GM19438 (cell line): ENCODE measurements at regions not wholly inside any gene's neighbourhood (a gene's known extent, or its start where the extent isn't known, plus 50 kb on each side); places are given as distances from the start of the nearest gene placed in this dataset.
"Not testable (repeated sequence)": the region's sequence is repeated elsewhere in the genome, so short reads cannot be mapped to it uniquely, and the experiment has no call there.

Experiments
- ATAC-seq: cut with Tn5 transposase; IDR thresholded peaks from one replicate; pipeline ENCODE4 v1.9.1; 2021; ENCODE audit warnings: low read depth; ENCODE audit not compliant: unreplicated experiment

GRCh38 chrX:95218976-95219375, 1465.7 kb upstream of the DIAPH2 start:
- ATAC-seq, result no peak

- ATAC-seq, result no peak
These were observed 1436.3 kb upstream of the DIAPH2 start for GRCh38 chrX:95248386-95248785.

- no peak for ATAC-seq
These were observed 1394.2 kb upstream of the DIAPH2 start for GRCh38 chrX:95290455-95290854.

GRCh38 chrX:95291561-95291960, 1393.1 kb upstream of the DIAPH2 start:
- no peak for ATAC-seq

GRCh38 chrX:95318882-95319281, 1365.8 kb upstream of the DIAPH2 start:
- ATAC-seq, result no peak

- no peak for ATAC-seq
These were observed 1359.5 kb upstream of the DIAPH2 start for GRCh38 chrX:95325185-95325584.

- ATAC-seq, result no peak
These were observed 1354.3 kb upstream of the DIAPH2 start for GRCh38 chrX:95330292-95330691.

DNA sequence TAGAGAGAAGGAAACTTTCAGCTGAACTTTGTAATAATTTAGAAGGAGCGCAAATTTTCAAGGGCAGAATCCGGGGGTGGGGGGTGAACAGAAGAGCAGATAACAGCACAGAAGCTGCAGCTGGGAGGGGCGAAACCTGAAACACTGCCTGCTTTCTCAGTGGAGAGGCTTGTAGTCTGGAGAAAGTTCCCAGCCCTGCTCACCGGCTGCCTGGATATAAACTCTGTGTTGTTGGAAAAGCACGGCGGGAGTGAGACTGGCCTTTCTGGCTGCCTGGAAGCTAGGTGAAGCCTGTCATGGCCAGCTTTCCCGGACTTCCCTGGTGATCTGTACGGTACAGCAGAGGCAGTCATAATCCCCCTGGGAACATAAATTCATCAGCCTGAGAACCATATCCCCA, 1352.1 kb upstream of the DIAPH2 start:
- ATAC-seq, result no peak

DNA sequence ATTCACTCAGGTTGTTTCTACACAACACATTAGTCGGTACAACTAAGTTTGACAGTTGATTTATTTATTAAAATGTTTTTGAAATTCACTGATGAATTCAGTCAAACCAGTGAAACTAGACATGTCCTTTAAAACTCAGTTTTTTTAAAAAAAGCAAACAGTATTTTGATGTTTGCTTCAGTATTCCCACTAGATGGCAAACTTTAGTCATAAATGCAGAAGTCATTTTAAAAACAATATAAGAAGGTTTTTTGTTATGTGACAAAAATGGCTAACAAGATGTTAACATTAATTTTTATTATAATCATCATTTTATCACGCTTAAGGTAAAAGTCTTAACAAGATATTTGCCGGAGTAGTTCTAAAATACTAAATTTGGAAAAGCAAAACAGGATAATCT, 1337.8 kb upstream of the DIAPH2 start:
- ATAC-seq, result no peak

DNA sequence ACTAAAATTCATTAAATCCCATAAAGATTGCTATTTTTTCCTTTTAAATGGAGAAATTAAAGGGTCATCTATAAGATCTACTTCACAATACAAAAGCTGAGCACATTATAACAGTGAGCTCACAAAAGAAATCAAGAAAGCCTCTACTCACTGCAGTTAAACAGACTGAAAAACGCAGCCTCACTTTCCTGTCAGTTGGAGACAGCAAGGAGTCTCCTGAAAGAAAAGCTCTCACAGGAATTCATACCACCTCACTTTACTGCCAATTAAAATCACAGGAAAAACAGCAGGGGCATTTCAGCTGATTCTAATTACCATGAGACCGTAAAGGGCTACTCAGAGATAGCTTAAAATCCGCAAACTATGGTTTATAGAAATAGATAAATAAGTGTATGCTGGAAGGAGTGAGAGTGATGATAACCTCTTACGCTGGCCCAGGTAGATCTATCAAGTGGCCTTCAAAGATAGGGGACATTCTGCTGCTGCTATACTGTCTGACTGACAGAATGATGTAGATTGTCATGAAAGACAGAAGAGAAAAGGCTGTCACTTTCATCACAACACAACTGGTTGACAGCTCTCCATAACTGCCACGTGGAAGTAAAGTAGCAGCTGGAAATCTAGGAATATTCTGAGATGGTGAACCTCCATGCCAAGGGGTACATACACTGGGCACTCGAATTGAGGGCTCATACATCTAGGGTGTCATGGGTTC, 1333.7 kb upstream of the DIAPH2 start:
- ATAC-seq, result no peak

DNA sequence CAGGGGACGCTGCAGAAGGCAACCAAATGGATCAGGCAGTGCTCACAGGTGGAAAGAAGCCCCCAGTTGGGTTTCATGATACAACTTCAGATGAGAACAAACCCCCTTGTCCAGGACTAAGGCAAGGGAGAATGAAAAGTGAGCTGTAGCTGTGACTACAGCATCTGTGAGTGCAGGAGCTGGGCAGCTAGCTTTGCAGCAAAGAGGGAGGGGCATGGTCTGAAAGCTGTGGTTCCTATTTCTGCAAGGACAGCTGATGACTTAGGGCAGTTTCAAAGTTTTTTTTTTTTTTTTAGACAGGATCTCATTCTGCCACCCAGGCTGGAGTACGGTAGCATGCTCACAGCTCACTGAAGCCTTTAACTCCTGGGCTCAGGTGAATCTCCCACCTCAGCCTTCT, 1317.4 kb upstream of the DIAPH2 start:
- ATAC-seq, result no peak

DNA sequence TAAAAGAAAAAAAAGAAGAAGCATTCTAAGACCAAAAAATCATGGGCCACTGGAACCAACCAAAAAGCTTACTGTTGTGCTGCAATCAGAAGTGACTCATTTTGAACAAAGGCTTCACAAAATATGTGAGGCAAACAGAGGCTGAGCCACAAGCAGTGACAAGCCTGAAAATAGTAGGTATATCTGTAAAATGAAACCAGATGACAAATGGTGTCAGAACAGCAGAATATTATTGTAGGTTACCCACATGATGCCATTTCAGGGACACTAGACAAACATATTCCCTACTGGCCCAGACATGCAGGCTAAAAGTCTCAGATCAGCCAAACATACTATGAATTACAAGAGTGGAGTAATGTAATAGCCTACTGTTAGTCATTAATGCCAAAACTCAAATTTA, 1301.8 kb upstream of the DIAPH2 start:
- ATAC-seq, result no peak

GRCh38 chrX:95383778-95384177, 1300.9 kb upstream of the DIAPH2 start:
- no peak for ATAC-seq

DNA sequence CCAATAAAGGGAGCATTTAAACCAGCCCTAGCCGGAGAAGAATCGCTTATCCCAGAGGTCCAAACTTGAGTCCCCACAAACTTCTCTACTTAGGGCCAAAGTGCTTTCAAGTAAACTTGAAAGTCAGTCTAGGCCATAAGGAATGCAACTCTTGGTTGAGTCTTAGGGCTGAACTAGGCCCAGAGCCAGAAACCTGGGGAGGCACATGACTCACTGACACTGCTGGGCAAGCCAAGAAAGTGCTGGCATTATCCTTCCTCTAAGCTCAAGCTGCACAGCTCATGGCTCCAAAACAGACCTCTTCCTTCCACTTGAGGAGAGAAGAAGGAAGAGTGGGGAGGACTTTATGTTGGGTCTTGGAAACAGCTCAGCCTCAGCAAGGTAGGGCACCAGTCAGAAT, 1257.3 kb upstream of the DIAPH2 start:
- ATAC-seq, result no peak

DNA sequence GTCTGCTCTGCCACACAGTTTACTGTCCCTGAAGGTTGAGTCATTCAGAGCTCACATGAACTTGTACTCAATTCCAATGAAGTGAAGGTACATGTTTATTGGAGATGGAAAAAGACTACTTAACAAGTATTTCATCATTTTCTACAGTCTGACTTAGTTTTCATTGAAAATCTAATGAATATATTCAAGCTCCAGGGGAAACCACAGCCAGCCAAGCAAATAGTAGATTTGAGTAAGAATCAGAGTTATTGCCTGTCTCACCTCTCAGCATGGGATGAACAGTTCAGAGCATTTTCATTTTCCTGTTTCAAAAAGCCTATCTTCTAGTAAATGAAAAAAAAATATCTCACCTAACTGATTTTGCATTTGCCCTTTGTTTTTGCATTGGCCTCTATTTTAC, 1249.4 kb upstream of the DIAPH2 start:
- no peak for ATAC-seq

GRCh38 chrX:95441836-95442235, 1242.8 kb upstream of the DIAPH2 start:
- no peak for ATAC-seq

DNA sequence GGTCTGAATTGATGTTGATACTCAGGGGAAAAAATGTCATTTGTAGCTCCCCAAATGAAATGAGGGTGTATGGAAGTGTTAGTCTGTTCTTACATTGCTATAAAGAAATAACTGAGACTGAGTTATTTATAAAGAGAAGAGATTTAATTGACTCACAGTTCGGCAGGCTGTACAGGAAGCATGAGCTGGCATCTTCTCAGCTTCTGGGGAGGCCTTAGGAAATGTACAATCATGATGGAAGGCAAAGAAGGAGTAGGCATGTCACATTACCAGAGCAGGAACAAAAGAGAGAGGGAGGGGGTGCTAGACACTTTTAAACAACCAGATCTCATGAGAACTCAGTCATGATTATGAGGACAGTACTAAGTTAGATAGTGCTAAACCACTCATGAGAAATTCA, 1199.9 kb upstream of the DIAPH2 start:
- ATAC-seq, result no peak

DNA sequence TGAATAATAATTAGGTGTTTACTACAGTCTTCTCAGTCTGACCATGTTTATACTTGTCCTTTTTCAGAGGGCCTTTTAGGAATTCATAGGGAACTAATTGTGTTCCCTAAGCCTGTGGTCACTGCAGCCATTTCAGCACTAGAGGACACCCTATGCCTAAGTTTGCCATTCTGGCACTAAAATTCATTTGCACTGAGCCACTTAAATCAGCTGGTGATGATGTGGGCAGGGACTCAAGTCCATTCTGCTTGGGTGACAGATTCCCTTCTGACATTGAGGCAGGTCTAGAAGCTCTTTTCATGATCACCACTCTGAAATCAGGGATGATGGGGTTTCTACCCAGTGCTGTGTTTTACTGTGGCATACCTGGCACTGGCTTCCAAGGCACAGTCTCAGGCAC, 1178.9 kb upstream of the DIAPH2 start:
- ATAC-seq, result no peak

GRCh38 chrX:95509474-95509873, 1175.2 kb upstream of the DIAPH2 start:
- no peak for ATAC-seq

- ATAC-seq, result not testable (repeated sequence)
These were observed 1160.6 kb upstream of the DIAPH2 start for GRCh38 chrX:95524018-95524417.

DNA sequence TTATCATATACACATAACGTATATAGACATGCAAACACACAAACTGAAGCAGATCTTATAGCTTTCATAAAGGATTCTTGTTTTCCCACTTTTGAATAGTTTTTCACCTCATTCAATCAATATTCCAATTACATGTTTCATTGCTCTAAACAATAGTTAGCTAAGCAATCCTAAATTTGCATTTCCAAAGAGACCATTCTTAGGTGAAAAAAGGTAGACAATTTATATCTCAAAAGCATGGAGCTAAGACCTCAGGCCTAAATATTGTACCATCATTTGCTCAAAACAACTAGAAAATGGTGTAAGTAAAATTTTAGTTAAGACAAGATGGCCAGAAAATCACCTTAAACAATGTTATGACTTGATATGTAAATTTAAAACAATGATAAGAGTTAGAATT, 1148.5 kb upstream of the DIAPH2 start:
- ATAC-seq, result no peak

DNA sequence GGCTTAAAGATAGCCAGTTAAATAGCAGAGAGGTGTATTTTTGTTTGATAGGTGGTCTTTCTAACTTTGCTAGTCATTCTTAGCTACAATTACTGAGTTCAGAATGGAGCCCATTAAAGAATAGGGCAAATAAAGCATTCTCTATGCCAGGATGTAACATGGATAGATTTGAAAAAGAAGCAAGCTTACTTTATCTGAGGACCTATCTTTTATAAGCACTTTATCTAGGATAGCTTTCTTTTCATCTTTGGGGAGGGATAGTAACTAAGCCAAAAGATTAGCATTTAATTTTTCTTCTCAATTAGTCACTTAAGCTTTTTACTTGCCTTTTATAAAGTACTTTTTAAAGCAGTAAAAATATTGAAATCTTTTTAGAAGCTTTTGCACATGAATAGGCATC, 1148.0 kb upstream of the DIAPH2 start:
- ATAC-seq, result no peak

GRCh38 chrX:95539041-95539440, 1145.6 kb upstream of the DIAPH2 start:
- no peak for ATAC-seq
